HG03060 (cell line): ENCODE measurements at regions not wholly inside any gene's neighbourhood (a gene's known extent, or its start where the extent isn't known, plus 50 kb on each side); places are given as distances from the start of the nearest gene placed in this dataset.
A peak's percentile ranks its signal among the peaks of the same experiment; 100 is the strongest.

Experiments
- ATAC-seq: cut with Tn5 transposase; IDR thresholded peaks from one replicate; pipeline ENCODE4 v1.9.1; 2021; ENCODE audit warnings: low read depth, moderate number of reproducible peaks; ENCODE audit not compliant: unreplicated experiment

- ATAC-seq, result no peak
Measured at GRCh38 chr6:26254724-26255123, 110.3 kb upstream of the BTN3A2 start.

GRCh38 chr6:26257272-26257671 lies 107.7 kb upstream of the BTN3A2 start:
- ATAC-seq, result no peak

- no peak for ATAC-seq
Measured at GRCh38 chr6:26258212-26258977, 106.6 kb upstream of the BTN3A2 start.

DNA sequence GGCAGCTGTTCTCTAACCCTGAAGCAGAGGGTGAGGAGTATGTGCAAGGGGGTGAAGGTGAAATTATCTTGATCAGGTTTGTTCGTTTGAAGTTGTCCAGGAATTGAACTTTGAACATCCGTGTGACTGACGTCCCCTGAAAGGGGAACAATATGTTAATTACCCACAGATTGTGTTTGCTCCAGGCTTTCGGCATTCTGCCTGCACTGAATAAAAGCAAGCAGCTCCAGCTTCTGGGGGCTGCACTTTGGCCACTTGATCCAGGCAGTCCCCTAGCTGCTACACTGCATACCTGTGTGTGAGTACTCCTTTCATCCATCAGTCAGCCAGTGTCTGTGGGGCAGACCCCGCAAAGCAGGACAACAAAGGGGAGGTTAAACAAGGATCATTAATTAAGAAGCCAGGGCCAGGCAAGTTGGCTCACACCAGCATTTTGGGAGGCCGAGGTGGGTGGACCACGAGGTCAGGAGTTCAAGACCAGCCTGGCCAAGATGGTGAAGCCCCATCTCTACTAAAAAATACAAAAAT lies 104.8 kb upstream of the BTN3A2 start:
- ATAC-seq, result no peak

DNA sequence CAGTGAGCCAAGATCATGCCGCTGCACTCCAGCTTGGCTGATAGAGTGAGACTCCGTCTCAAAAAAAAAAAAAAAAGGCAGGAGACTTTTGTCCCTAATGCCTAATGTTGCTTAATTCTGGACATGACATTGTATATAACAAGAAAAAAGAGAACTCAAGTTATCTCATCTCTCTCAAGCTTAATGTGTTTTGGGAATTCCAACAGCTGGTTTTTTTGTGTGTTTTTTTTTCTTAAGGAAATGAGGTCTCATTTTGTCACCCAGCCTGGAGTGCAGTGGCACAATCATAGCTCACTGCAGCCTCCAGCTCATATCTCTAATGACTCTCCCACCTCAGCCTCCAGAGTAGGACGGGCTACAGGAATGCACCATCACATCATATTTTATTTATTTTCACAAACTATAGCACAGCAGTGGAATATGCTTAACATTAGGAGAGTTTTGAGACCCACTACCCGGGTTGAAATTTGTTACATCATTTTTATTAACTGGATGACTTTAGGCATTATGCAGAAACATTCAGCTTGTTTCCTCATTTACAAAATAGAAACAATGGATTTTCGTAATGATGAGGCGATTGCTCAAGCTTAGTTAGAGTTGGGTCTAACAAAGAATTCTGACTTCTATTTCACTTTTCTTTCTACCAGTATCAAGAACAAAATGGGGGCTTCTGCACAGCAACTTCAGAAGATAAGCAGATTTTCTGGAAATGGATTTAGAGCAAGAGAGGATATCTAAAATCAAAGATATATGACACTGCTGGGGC lies 104.1 kb upstream of the BTN3A2 start:
- ATAC-seq, result no peak

- no peak for ATAC-seq
Measured at GRCh38 chr6:26264547-26264946, 100.5 kb upstream of the BTN3A2 start.

DNA sequence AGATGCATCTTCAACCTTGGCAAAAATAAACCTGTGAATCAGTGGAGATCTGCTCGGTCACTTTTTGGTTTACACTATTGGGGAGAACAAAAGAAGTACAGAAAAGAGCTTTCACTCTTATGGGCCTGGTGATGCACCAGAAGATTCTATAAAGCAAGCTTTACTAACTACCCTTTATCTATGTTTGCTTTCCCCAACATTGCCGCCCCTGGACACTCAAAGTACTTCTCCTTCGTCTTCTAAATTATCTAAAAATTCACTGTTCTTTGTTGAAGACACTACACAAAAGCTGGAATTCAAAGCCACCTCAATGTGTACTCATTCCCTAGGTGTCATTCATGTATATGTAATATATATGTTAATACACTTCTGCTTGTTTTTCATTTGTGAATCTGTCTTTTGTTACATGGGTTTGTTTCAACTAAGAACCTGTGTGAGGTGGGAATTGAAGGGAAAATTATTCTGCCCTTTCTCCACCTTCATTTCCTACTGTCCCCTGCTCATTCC lies 97.9 kb upstream of the BTN3A2 start:
- ATAC-seq, result no peak

DNA sequence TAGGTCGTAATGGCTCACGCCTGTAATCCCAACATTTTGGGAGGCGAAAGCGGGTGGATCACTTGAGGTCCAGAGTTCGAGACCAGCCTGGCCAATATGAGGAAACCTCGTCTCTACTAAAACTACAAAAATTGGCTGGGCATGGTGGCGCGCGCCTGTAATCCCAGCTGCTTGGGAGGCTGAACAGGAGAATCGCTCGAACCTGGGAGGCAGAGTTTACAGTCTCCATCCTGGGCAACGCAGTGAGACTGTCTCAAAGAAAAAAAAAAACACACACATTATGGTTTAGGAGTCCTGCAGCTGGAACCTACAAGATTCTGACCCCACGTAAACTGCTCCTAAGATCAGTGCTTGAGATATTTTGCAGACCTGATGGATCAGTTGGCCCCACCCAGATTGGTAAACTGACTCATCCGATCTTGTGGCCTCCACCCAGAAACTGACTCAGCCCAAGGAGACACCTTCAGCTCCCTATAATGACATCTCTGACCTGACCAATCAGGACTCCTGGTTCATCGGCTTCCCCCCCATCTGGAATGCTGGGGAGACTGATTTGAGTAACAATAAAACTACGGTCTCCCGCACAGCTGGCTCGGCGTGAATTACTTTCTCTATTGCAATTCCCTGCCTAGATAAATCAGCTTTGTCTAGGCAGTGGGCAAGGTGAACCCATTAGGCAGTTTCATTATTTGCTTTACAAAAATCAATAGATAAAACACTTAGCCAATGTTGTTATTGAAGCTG lies 96.2 kb upstream of the BTN3A2 start:
- ATAC-seq, result no peak

DNA sequence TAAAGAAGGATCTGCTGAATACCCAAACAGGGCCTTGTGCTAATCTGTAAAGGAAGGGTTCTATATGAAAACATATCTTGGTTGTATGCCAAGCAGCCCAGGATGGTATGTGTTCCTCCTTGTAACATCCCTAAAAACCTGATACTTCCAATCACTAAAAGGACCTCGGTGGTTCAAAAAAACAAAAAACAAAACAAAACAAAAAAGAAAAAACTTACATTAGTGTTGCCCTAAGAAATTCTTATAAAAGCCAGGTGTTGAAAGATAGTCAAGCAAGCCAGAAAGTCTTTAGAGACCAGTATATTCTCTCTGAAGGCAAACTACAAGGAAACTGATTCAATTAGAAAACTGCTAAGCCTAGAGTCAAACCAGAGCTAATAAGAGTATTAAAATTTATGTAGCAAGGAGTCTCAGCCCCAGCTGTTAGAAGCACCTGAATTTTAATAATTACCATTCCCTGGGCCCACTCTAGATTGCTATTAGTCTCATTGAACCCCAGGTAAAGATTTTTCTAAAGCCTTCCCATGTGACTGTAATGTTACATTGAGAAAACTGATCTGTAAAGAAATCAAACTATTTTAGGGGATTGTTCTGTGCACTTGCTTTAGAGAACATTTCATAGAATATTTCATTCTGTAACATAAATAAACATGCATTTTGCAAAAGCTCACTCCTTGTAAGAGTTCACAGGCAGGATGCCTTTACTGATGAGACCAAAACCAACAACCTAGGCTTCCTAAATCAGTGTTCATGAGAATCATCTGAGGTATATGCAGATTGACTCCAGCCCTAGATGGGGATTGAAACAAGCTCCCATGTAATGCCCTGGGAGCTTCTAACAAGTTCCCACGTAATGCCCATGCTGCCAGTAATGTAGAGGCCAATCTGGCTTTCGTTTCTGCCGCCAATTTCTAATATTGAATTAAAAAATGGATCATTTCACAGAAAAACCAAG lies 95.2 kb upstream of the BTN3A2 start:
- no peak for ATAC-seq

GRCh38 chr6:26270486-26270861 lies 94.5 kb upstream of the BTN3A2 start:
- no peak for ATAC-seq

DNA sequence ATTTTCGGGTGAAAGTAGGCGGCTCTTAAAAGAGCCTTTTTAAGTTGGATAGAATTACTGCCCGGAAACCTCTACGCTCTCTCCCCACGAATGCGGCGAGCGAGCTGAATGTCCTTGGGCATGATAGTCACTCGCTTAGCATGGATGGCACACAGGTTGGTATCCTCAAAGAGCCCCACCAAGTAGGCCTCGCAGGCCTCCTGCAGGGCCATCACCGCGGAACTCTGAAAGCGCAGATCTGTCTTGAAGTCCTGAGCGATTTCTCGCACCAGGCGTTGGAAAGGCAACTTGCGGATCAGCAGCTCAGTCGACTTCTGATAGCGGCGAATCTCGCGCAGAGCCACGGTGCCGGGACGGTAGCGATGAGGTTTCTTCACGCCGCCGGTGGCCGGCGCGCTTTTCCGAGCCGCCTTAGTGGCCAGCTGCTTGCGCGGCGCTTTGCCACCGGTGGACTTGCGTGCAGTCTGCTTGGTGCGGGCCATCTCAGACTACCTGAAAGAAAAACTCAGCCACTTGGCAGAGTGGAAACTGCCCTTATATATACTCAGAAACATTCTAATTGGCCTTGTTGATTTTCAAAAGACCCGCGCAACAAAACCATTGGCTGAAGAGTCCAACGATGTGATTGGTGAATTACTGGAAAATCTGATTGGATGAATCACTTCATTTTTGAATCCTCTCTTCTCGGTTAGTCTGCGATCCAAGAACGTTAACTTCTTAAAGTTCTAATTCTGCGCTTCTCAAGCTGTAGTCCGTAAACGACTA lies 93.9 kb upstream of the BTN3A2 start:
- ATAC-seq, result peak; percentile 31

DNA sequence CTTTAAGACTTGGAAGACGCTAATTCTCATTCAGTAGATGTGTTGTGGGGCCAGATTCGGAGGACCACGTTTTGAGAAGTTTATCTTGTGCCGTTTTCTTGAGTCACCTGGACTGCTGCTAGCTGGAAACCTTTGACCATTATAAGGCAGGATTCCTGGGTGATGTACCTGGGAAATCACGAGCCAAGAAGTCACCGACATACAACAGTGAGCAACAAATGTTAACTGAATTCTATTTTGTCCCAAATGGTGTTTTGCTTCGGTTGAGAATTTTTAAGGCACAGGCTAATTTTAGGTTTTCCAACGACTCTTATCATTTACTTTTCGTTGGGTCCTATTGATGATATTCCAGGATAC lies 93.4 kb upstream of the BTN3A2 start:
- ATAC-seq, result no peak

GRCh38 chr6:26272171-26272637 lies 92.8 kb upstream of the BTN3A2 start:
- peak; percentile 5 for ATAC-seq

- ATAC-seq, result no peak
Measured at GRCh38 chr6:26273673-26274588, 91.1 kb upstream of the BTN3A2 start.

DNA sequence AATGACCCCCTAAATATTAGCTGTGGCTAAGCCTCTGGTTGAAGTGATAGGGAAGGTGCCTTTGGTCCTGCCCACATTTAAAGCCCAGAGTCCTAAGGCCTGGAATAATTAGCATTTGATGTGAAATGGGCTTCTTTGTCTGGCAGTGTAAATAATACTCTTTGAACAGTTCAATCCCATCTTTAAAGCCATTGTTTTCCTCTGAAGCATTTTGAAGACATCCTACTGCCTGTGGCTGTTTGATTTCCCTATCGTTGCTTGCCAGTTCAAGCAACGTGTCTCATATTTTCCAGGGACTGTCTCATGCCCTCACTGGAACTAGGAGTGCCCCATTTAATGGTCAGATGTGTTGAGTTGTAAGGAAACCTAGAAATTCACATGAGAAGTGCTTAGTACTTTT lies 89.3 kb upstream of the BTN3A2 start:
- ATAC-seq, result no peak

DNA sequence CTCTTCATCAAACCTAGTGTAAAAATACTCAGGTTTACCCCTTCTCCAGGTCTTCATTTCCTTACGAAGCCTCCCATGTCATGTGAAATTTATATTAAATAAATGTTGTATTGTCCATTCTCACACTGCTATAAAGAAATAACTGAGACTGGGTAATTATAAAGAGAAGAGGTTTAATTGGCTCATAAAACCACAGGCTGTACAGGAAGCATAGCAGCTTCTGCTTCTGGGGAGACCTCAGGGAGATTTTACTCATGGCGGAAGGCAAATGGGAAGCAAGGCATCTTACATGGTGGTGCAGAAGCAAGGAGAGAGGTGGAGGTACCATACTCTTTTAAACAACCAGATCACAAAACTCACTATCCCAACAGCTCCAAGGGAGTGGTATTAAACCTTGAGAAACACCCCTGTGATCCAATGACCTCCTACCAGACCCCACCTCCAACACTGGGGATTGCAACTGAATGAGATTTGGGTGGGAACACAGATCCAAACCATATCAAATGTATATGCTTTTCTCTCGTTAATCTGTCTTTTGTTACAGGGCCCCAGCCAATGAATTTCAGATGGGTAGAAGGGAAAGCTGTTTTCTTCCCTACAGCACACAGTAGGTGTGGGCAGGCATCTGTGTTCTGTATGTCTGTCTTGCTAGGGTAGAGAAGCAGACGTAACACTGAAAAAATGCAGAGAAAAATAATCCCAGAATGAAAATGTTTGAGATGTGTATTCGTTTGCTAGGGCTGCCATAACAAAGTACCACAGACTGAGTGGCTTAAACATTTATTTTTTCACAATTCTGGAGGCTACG lies 88.0 kb upstream of the BTN3A2 start:
- no peak for ATAC-seq

DNA sequence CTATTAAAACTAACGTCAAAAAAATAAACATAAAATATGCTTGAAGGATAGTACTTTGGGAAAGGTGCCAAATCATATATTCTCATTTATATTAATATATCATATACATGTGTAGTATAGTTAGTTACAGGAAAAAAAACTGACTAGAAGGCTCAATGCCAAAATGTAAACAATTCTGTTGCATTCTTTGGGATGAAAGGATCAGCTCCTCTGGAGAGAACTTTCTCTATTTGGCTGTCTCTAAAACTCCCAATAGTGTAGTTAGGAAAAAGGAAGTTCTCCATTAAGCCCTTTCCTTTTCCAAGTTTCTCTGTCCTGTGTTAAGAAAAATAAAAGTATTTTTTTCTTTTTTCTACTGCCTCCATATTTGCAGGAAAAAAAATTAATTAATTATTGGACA lies 86.5 kb upstream of the BTN3A2 start:
- ATAC-seq, result no peak
